ENCODE measurements at regions not wholly inside any gene's neighbourhood (a gene's known extent, or its start where the extent isn't known, plus 50 kb on each side); places are given as distances from the start of the nearest gene placed in this dataset.

DNA sequence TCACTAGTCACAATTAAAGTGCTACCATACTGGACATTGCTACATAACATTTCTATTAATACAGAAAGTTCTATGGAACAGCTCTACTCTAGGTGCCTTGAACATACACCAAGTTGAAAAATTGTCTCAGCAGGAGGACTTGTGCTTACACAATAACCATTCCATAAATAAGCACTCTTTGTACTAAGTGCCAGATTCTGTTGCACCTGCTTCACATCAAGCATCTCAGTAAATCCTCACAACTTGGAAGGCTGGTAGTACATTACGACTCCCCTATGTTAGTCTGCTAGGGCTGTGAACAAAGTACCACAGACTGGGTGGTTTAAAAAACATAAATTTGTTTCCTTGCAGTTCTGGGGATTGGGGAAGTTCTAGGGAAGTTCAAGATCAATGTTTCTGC, 296.9 kb upstream of the NCKAP5 start (continued):
- no peak for TF ChIP-seq POU5F1 (IDR thresholded peaks at IDR 0.05; ENCODE audit: low read depth, low read length)
- TF ChIP-seq PHF8 (conservative IDR thresholded peaks at IDR 0.05; ENCODE audit: low read depth, low read length) = no peak
- TF ChIP-seq BRCA1 (IDR thresholded peaks at IDR 0.05; ENCODE audit: low read depth, low read length) = no peak
- no peak for TF ChIP-seq HDAC2 (IDR thresholded peaks at IDR 0.05; ENCODE audit: borderline replicate concordance in 1 of 2, low read depth in 2 of 2, low read length in 2 of 2)
- TF ChIP-seq EZH2 (IDR thresholded peaks at IDR 0.05; ENCODE audit: low read depth, low read length, severe bottlenecking) = no peak
- no peak for TF ChIP-seq JUN (IDR thresholded peaks at IDR 0.05; ENCODE audit: low read depth, low read length)
- TF ChIP-seq SIX5 (IDR thresholded peaks at IDR 0.05; ENCODE audit: low read depth, low read length) = no peak
- TF ChIP-seq ZNF274 (IDR thresholded peaks at IDR 0.05; ENCODE audit: borderline replicate concordance, extremely low read depth, low read length) = no peak
- TF ChIP-seq YY1 (IDR thresholded peaks at IDR 0.05; ENCODE audit: low read depth, low read length) = no peak
- TF ChIP-seq, protein P1, sequence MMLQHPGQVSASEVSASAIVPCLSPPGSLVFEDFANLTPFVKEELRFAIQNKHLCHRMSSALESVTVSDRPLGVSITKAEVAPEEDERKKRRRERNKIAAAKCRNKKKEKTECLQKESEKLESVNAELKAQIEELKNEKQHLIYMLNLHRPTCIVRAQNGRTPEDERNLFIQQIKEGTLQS (IDR thresholded peaks at IDR 0.05; ENCODE audit: insufficient read depth, low read depth, low read length) = no peak
- TF ChIP-seq CTBP2 (IDR thresholded peaks at IDR 0.05; ENCODE audit: borderline replicate concordance, insufficient read depth, insufficient read length, low read length) = no peak
- TF ChIP-seq, protein P2, sequence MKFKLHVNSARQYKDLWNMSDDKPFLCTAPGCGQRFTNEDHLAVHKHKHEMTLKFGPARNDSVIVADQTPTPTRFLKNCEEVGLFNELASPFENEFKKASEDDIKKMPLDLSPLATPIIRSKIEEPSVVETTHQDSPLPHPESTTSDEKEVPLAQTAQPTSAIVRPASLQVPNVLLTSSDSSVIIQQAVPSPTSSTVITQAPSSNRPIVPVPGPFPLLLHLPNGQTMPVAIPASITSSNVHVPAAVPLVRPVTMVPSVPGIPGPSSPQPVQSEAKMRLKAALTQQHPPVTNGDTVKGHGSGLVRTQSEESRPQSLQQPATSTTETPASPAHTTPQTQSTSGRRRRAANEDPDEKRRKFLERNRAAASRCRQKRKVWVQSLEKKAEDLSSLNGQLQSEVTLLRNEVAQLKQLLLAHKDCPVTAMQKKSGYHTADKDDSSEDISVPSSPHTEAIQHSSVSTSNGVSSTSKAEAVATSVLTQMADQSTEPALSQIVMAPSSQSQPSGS (IDR thresholded peaks at IDR 0.05; ENCODE audit: low read length) = no peak
- no peak for TF ChIP-seq BCL11A (IDR thresholded peaks at IDR 0.05; ENCODE audit: low read depth in 2 of 2, low read length in 2 of 2)
- TF ChIP-seq TBP (IDR thresholded peaks at IDR 0.05; ENCODE audit: low read depth, low read length) = no peak
- TF ChIP-seq RXRA (IDR thresholded peaks at IDR 0.05; ENCODE audit: insufficient read depth, low read depth, low read length) = no peak

Measured in H1 (cell line).